HG02852 (cell line): ENCODE measurements at regions not wholly inside any gene's neighbourhood (a gene's known extent, or its start where the extent isn't known, plus 50 kb on each side); places are given as distances from the start of the nearest gene placed in this dataset.
"Not testable (repeated sequence)": the region's sequence is repeated elsewhere in the genome, so short reads cannot be mapped to it uniquely, and the experiment has no call there.

Experiments used
- ATAC-seq: cut with Tn5 transposase; IDR thresholded peaks from one replicate; pipeline ENCODE4 v1.9.1; 2021; ENCODE audit warnings: mild to moderate bottlenecking, moderate library complexity; ENCODE audit not compliant: unreplicated experiment

- no peak for ATAC-seq
Measured at GRCh38 chr10:86579883-86580520, 58.4 kb upstream of the WAPL start.

- no peak for ATAC-seq
Measured at GRCh38 chr10:86580521-86580891, 58.9 kb upstream of the WAPL start.

- peak; percentile 47 for ATAC-seq
Measured at GRCh38 chr10:86583983-86584382, 62.4 kb upstream of the WAPL start.

- ATAC-seq = peak; percentile 85
Measured at GRCh38 chr10:86585037-86585929, 63.7 kb upstream of the WAPL start.

- no peak for ATAC-seq
Measured at GRCh38 chr10:86586516-86586915, 64.9 kb upstream of the WAPL start.

- ATAC-seq = not testable (repeated sequence)
Measured at GRCh38 chr10:86588781-86589180, 65.6 kb upstream of the OPN4 start.

GRCh38 chr10:86591436-86591835 is 62.9 kb upstream of the OPN4 start:
- no peak for ATAC-seq

GRCh38 chr10:86592413-86592812 is 61.9 kb upstream of the OPN4 start:
- ATAC-seq = no peak

GRCh38 chr10:86594535-86594934 is 59.8 kb upstream of the OPN4 start:
- ATAC-seq = no peak

- no peak for ATAC-seq
Measured at GRCh38 chr10:86595496-86595895, 58.9 kb upstream of the OPN4 start.

GRCh38 chr10:86596266-86596665 is 58.1 kb upstream of the OPN4 start:
- no peak for ATAC-seq

GRCh38 chr10:86597306-86597705 is 57.0 kb upstream of the OPN4 start:
- no peak for ATAC-seq

- ATAC-seq = no peak
Measured at GRCh38 chr10:86598151-86598550, 56.2 kb upstream of the OPN4 start.

- ATAC-seq = no peak
Measured at GRCh38 chr10:86599041-86599440, 55.3 kb upstream of the OPN4 start.

GRCh38 chr10:86599729-86600128 is 54.6 kb upstream of the OPN4 start:
- ATAC-seq = peak; percentile 62

GRCh38 chr10:86600296-86600695 is 54.1 kb upstream of the OPN4 start:
- no peak for ATAC-seq

- no peak for ATAC-seq
Measured at GRCh38 chr10:86601956-86602602, 52.3 kb upstream of the OPN4 start.

GRCh38 chr10:86603256-86603655 is 51.1 kb upstream of the OPN4 start:
- ATAC-seq = no peak
